IPS DF 6.9 (cell line): ENCODE measurements at regions not wholly inside any gene's neighbourhood (a gene's known extent, or its start where the extent isn't known, plus 50 kb on each side); places are given as distances from the start of the nearest gene placed in this dataset.

ENCODE experiments used
- DNase-seq: peaks from one replicate; pipeline ENCODE4 v3.0.0-alpha.2; 2013; ENCODE audit warnings: low read depth, low spot score
- H3K27ac ChIP-seq: one replicate; pipeline ENCODE4 v1.5.1; 2013; ENCODE audit warnings: low read length, control low read depth
- H3K27me3 ChIP-seq: 2 replicates; pipeline ENCODE4 v1.6.1; 2013; ENCODE audit warnings: mild to moderate bottlenecking, low read length; ENCODE audit not compliant: control insufficient read depth, insufficient read depth
- H3K36me3 ChIP-seq: 2 replicates; pipeline ENCODE4 v1.6.1; 2013; ENCODE audit warnings: low read length; ENCODE audit not compliant: control insufficient read depth, insufficient read depth
- H3K4me1 ChIP-seq: 2 replicates; pipeline ENCODE4 v1.6.1; 2013; ENCODE audit warnings: low read length; ENCODE audit not compliant: control insufficient read depth, insufficient read depth
- H3K4me3 ChIP-seq: 2 replicates; pipeline ENCODE4 v1.5.1; 2013; ENCODE audit warnings: mild to moderate bottlenecking, low read length
- H3K9me3 ChIP-seq: 2 replicates; pipeline ENCODE4 v1.6.1; 2013; ENCODE audit warnings: low read length, inconsistent platforms; ENCODE audit not compliant: control insufficient read depth, insufficient read depth
- WGBS: extraction: QIAGEN DNeasy Blood & Tissue Kit; methylation state at CpG from one replicate; pipeline ENCODE4 v1.1.7; 2013; ENCODE audit warnings: mixed read lengths, missing lambda C conversion rate; ENCODE audit not compliant: insufficient read length, insufficient coverage; 5-methylcytosine and 5-hydroxymethylcytosine counted together

DNA sequence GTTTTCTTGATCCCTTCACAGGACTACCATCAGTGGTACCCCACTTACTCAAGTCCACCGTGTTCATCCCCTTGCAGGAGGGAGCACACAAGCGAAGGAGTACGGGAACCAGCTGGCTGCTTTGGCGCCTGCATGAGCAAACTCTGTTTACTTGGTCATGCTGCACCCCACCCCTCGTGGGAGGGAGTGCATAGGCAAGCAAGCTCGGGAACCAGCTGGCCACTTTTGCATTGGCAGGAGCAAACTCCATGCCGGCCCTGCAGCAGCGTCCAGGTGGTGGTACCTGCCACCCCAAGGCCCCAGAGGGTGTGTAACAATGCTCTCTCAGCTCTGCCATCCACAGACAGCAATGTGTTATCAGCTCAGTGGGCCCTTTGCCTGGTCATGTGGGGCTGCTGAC is 737.8 kb downstream of the FAM181B start:
- H3K4me3 ChIP-seq, result no peak overlapping the region
- H3K27me3 ChIP-seq, result no peaks in the 10 kb centered on the region
- H3K27ac ChIP-seq, result no peak overlapping the region
- no peak for DNase-seq
- no CpG with 5 or more reads among the region's 8 CpGs for WGBS
- H3K9me3 ChIP-seq, result no peaks in the 10 kb centered on the region
- 0 out of 2 replicates have a peak, but pooled peaks cover under 1% of the 10 kb centered on the region for H3K36me3 ChIP-seq
- no peaks in the 10 kb centered on the region for H3K4me1 ChIP-seq

DNA sequence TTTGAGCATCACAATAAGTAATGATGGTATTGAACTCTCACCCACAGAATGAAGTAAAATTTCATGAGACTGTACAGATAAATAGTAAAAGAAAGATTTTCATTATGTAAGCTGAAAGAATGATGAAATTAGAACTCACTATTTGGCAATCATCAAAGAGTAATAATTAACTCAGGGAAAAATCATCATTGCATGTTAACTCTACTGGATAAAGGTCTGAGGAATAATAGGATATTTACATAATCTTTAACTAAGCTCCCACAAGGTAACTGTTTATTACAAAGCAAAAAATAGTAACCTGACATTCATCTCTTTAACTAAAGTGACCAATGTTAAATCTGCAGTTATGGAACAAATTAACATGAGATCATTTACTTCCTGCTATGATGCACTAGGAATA is 739.9 kb downstream of the FAM181B start:
- no peaks in the 10 kb centered on the region for H3K27me3 ChIP-seq
- no peaks in the 10 kb centered on the region for H3K4me1 ChIP-seq
- H3K36me3 ChIP-seq, result 0 out of 2 replicates have a peak, but pooled peaks cover 2% of the 10 kb centered on the region
- no peaks in the 10 kb centered on the region; the same call in 1 of the 2 replicates for H3K9me3 ChIP-seq
- no peak for DNase-seq
- H3K27ac ChIP-seq, result no peak overlapping the region
- H3K4me3 ChIP-seq, result no peak overlapping the region

DNA sequence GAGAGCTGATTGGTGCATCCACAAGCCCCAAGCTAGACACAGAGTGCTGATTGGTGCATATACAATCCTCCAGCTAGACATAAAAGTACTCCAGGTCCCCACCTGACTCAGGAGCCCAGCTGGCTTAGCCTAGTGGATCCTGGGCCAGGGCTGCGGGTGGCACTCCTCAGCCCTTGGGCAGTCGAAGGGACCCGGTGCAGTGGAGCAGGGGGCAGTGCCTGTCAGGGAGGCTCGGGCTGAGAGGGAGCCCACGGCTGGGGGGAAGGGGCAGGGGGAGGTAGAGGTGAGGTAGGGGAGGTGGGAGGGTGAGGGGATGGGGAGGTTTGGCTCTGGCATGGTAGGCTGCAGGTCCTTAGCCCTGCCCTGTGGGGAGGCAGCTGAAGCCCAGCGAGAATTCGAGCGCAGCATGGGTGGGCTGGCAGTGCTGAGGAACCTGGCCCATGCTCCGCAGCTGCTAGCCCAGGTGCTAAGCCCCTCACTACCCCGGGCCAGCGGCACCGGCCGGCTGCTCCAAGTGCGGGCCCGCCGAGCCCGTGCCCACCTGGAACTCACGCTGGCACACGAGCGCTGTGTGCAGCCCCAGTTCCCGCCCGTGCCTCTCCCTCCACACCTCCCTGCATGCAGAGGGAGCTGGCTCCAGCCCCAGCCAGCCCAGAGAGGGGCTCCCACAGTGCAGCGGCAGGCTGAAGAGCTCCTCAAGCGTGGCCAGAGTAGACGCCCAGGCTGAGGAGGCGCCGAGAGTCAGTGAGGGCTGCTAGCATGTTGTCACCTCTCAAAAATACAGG is 742.8 kb downstream of the FAM181B start:
- 0 out of 2 replicates have a peak, but pooled peaks cover 2% of the 10 kb centered on the region for H3K36me3 ChIP-seq
- no peak overlapping the region for H3K4me3 ChIP-seq
- no CpG with 5 or more reads among the region's 27 CpGs for WGBS
- no peaks in the 10 kb centered on the region; the same call in 1 of the 2 replicates for H3K9me3 ChIP-seq
- no peaks in the 10 kb centered on the region for H3K4me1 ChIP-seq
- no peak for DNase-seq
- H3K27me3 ChIP-seq, result no peaks in the 10 kb centered on the region
- no peak overlapping the region for H3K27ac ChIP-seq

DNA sequence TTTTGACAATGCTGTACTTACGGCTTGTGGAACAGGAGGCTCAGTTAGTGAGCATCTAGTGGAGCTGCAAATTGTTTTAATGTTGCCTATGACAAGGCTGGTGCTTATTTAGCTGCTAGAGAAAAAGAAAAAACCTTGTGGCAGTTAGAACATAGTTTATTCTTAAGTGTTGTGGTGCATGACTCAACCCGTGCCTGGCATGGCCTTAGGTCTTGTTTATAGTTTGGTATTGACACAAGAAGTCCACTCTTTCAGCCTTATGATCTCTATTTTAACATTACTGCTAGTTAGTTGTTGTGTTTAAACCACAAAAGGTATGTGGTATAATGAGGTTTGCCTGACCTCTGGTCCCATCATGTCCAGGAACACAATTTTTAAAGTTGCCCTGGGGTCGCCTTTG is 744.6 kb downstream of the FAM181B start:
- no CpG with 5 or more reads among the region's 3 CpGs for WGBS
- Histone ChIP-seq H3K27ac (no peak overlapping the region), H3K4me1 (no peaks in the 10 kb centered on the region), H3K9me3 (no peaks in the 10 kb centered on the region; the same call in 1 of the 2 replicates), H3K36me3 (0 out of 2 replicates have a peak, but pooled peaks cover 2% of the 10 kb centered on the region), H3K4me3 (no peak overlapping the region), H3K27me3 (no peaks in the 10 kb centered on the region)
- no peak for DNase-seq

DNA sequence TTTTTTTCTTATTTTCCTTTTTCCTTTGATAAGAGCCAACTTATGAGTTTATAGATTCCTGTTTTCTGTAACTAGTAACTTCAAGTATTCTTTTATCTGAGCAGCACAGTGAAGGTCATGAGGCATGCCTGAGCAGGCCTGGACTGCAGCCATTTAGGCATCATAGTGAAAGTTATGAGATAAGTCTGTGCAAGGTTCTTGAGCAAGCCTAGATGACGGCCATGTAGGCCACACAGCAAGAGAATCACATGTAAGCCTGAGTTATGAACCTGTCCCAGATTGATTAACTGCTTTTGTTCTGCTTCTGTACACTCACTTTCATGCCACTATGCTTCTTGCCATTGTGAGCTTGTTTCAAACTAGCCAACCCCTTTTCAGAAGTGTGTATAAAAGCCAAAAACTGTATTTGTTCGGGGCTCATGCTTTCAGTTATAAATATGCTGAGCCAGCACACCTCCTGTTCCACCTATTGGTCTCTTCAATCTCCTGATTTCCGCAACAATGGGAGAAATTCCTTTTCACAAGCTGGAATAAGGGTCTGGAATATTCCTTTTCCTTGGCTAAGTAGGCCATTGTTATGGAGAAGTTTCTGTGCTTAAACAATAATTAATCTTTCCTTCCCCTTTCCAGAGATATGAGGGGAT is 745.7 kb downstream of the FAM181B start:
- Histone ChIP-seq H3K36me3 (0 out of 2 replicates have a peak, but pooled peaks cover 2% of the 10 kb centered on the region), H3K27ac (no peak overlapping the region), H3K4me3 (no peak overlapping the region), H3K9me3 (no peaks in the 10 kb centered on the region; the same call in 1 of the 2 replicates), H3K27me3 (no peaks in the 10 kb centered on the region), H3K4me1 (no peaks in the 10 kb centered on the region)
- no peak for DNase-seq
- WGBS, result no CpG with 5 or more reads among the region's 3 CpGs

DNA sequence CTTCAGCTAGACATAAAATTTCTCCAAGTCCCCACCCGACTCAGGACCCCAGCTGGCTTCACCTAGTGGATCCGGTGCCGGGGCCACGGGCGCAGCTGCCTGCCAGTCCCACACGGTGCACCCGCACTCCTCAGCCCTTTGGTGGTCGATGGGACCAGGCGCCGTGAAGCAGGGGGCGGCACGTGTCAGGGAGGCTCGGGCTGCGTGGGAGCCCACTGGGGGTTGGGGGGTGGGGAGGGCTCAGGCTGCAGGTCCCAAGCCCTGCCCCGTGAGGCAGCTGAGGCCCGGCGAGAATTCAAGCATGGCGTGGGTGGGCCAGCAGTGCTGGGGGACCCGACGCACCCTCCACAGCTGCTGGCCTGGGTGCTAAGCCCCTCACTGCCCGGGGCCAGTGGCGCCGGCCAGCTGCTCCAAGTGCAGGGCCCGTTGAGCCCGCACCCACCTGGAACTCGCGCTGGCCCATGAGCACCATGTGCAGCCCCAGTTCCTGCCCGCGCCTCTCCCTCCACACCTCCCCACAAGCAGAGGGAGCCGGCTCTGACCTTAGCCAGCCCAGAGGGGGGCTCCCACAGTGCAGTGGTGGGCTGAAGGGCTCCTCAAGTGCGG is 747.0 kb downstream of the FAM181B start:
- no CpG with 5 or more reads among the region's 31 CpGs for WGBS
- Histone ChIP-seq H3K36me3 (0 out of 2 replicates have a peak, but pooled peaks cover 2% of the 10 kb centered on the region), H3K27me3 (no peaks in the 10 kb centered on the region), H3K4me1 (no peaks in the 10 kb centered on the region), H3K4me3 (no peak overlapping the region), H3K9me3 (no peaks in the 10 kb centered on the region; the same call in 1 of the 2 replicates), H3K27ac (no peak overlapping the region)
- no peak for DNase-seq

DNA sequence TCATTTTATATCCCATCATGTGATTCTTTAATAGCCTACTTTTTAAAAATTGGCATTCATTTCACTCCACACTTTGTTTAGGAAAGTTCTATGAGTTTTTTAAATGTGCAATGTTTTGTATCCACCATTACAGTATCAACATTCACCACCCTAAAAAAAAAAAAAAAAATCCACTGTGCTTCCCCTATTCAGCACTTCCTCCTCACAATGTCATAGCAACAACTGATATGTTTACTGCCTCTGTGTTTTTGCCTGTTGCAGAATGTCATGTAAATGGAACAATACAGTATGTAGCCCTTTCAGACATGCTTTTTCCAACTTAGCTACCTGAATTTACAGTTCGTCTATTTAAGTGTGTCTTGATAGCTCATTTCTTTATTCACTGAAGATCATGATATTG is 754.2 kb downstream of the FAM181B start:
- no peak overlapping the region for H3K27ac ChIP-seq
- no peak overlapping the region for H3K4me3 ChIP-seq
- no peaks in the 10 kb centered on the region for H3K9me3 ChIP-seq
- H3K36me3 ChIP-seq, result no peaks in the 10 kb centered on the region
- WGBS, result no CpG with 5 or more reads among the region's 1 CpG
- no peak for DNase-seq
- H3K4me1 ChIP-seq, result no peaks in the 10 kb centered on the region
- H3K27me3 ChIP-seq, result no peaks in the 10 kb centered on the region

DNA sequence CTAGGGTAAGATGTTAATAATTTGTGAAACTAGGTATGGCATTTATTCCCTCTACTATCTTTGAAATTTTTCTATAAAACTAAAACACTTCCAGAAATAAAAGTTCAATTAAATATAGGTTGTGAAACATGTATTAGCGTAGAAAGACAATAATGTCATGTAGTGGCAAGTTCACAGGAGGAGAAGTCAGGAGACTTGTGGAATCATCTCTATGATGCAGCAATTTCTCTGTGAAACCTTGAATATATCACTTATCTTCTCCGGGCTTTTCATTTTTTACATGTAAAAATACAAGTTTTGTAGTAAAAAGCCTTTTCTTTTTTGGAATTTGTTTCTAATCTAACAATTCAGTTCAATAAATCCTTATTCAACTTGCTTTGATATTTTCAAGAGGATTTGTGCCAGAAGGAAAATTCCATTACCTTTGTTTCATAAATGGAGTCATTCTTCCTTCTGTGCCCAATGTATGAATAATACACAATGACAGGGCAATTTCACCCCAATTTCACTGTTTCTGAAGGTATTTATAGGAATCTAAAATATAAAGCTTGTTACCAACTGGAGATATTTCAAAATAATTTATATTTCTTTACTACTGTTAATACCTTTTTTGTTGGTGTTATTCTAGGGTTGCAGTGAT is 758.3 kb downstream of the FAM181B start:
- Histone ChIP-seq H3K4me1 (no peaks in the 10 kb centered on the region), H3K27ac (no peak overlapping the region), H3K4me3 (no peak overlapping the region), H3K27me3 (no peaks in the 10 kb centered on the region), H3K9me3 (no peaks in the 10 kb centered on the region), H3K36me3 (no peaks in the 10 kb centered on the region)
- WGBS, result no CpG with 5 or more reads among the region's 2 CpGs
- no peak for DNase-seq

DNA sequence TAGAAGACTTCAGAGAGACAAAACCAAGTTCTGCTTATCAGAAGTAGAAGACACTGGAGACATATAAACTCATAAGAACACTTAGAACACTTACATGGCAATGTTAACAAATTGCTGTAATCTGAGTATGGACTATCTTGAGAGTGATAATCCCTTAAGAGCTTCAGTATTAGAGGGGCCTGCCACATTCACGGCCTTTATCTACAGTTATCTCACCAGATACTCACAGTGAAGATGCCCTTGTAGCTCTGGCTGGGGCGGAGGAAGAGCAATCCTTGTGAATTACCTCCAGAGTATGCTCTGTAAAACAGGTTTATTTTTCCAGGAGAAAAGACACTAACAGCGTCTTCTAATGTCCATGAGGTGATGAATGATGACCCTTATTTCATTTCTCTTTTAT is 762.8 kb downstream of the FAM181B start:
- H3K27ac ChIP-seq, result no peak overlapping the region

DNA sequence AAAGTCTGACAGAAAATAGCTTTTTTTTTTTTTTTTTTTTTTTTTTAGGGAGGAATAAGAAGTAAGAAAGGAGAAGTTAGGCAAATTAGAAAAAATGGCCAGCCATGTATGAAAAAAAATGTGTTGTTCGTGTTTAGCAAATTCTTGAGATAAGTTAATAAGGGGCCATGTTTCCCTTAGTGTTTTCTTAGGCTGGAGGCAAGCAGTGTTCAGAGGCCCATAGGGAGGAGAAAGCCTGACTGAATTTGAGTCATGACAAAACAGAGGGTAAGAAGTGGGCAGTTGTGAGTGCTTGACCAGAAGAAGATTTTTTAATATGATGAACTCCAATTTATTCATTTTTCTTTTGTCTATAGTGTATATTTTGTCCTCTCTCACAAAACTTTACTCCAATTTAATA is 766.4 kb downstream of the FAM181B start:
- DNase-seq, result no peak
- Histone ChIP-seq H3K36me3 (no peaks in the 10 kb centered on the region), H3K9me3 (no peaks in the 10 kb centered on the region), H3K27ac (no peak overlapping the region), H3K27me3 (no peaks in the 10 kb centered on the region), H3K4me3 (no peak overlapping the region), H3K4me1 (no peaks in the 10 kb centered on the region)
- no CpG with 5 or more reads among the region's 1 CpG for WGBS

More for the DNA sequence above, 762.8 kb downstream of the FAM181B start:
- no CpG with 5 or more reads among the region's 3 CpGs for WGBS
- DNase-seq, result no peak
- H3K4me3 ChIP-seq, result no peak overlapping the region
- H3K9me3 ChIP-seq, result no peaks in the 10 kb centered on the region
- no peaks in the 10 kb centered on the region for H3K36me3 ChIP-seq
- H3K4me1 ChIP-seq, result no peaks in the 10 kb centered on the region
- no peaks in the 10 kb centered on the region for H3K27me3 ChIP-seq
